Keratinocyte (primary cell): ENCODE measurements at regions not wholly inside any gene's neighbourhood (a gene's known extent, or its start where the extent isn't known, plus 50 kb on each side); places are given as distances from the start of the nearest gene placed in this dataset.

Source experiments
- DNase-seq: peaks from one replicate; pipeline ENCODE4 v3.0.0-alpha.2; 2011; ENCODE audit warnings: low read depth, missing footprints, low spot score
- FAIRE-seq: peaks from 2 replicates; lab custom pipeline; 2011; peaks lifted over from hg19 to GRCh38; lab: Jason Lieb, UNC
- H2AFZ ChIP-seq: 2 replicates; pipeline ENCODE4 v1.6.0; 2012; ENCODE audit warnings: low read length, control low read depth, inconsistent platforms; ENCODE audit not compliant: control insufficient read depth
- H3K27ac ChIP-seq: 2 replicates; pipeline ENCODE4 v1.5.1; 2011; ENCODE audit warnings: low read length; ENCODE audit not compliant: control insufficient read depth, insufficient read depth
- H3K27me3 ChIP-seq: 3 replicates; pipeline ENCODE4 v1.6.0; 2011; ENCODE audit warnings: low read length; ENCODE audit not compliant: control insufficient read depth, insufficient read depth; ENCODE audit errors: extremely low read depth
- H3K36me3 ChIP-seq, 2 experiments: 2 replicates in 1 of 2; 3 replicates in 1 of 2; pipeline ENCODE4 v1.5.1; 2011; ENCODE audit warnings: low read length in 2 of 2, mild to moderate bottlenecking in 1 of 2; ENCODE audit not compliant: control insufficient read depth in 2 of 2, insufficient read depth in 2 of 2; ENCODE audit errors: extremely low read depth in 1 of 2
- H3K4me1 ChIP-seq: 3 replicates; pipeline ENCODE4 v1.5.1; 2011; ENCODE audit warnings: low read length; ENCODE audit not compliant: control insufficient read depth, insufficient read depth; ENCODE audit errors: extremely low read depth
- H3K4me2 ChIP-seq: 3 replicates; pipeline ENCODE4 v1.6.0; 2011; ENCODE audit warnings: low read depth, low read length; ENCODE audit not compliant: control insufficient read depth, insufficient read depth; ENCODE audit errors: extremely low read depth
- H3K4me3 ChIP-seq, 3 experiments: fragments of 200-600 bp in 1 of 3; sonication (generic) in 1 of 3; 2 replicates in 2 of 3; 3 replicates in 1 of 3; pipeline ENCODE4 v1.5.1; 2011 to 2016; ENCODE audit warnings: low read length in 3 of 3, mild to moderate bottlenecking in 3 of 3, control low read depth in 2 of 3, inconsistent platforms in 1 of 3, low read depth in 1 of 3, mixed read lengths in 1 of 3, mixed run types in 1 of 3, moderate library complexity in 1 of 3; ENCODE audit not compliant: control insufficient read depth in 2 of 3, insufficient read depth in 2 of 3; ENCODE audit errors: extremely low read depth in 1 of 3
- H3K79me2 ChIP-seq: 2 replicates; pipeline ENCODE4 v1.6.0; 2012; ENCODE audit warnings: low read length; ENCODE audit not compliant: control insufficient read depth, insufficient read depth
- H3K9ac ChIP-seq: 3 replicates; pipeline ENCODE4 v1.6.0; 2011; ENCODE audit warnings: low read length; ENCODE audit not compliant: control insufficient read depth, insufficient read depth; ENCODE audit errors: extremely low read depth
- H3K9me1 ChIP-seq: 3 replicates; pipeline ENCODE4 v1.6.0; 2011; ENCODE audit warnings: low read length; ENCODE audit not compliant: control insufficient read depth, insufficient read depth; ENCODE audit errors: extremely low read depth
- H3K9me3 ChIP-seq: 2 replicates; pipeline ENCODE4 v1.5.1; 2012; ENCODE audit warnings: low read depth, low read length; ENCODE audit not compliant: control insufficient read depth
- H4K20me1 ChIP-seq: 3 replicates; pipeline ENCODE4 v1.6.0; 2011; ENCODE audit warnings: low read length; ENCODE audit not compliant: control insufficient read depth, insufficient read depth; ENCODE audit errors: extremely low read depth
- EZH2 ChIP-seq: IDR thresholded peaks from one replicate; pipeline ENCODE4 v1.6.1; 2012; ENCODE audit warnings: inconsistent platforms, mild to moderate bottlenecking, low read length, moderate library complexity
- dilution Hi-C: fragments of 300-500 bp; cut with MboI; formaldehyde crosslinking; loops from one replicate; pipeline ENCODE4 v1.7.0; 2020; ENCODE audit warnings: low sequenced_read_pairs; ENCODE audit not compliant: extremely low pct_ligation_motif_present
- TF ChIP-seq, protein P1 (sequence below), 3 experiments: IDR thresholded peaks in 1 of 3; conservative IDR thresholded peaks in 1 of 3; optimal IDR thresholded peaks in 1 of 3; 2 replicates in 2 of 3; 3 replicates in 1 of 3; pipeline versions ENCODE3 to v1.5.1; 2011; ENCODE audit warnings: low read length in 3 of 3, mild to moderate bottlenecking in 3 of 3, moderate library complexity in 2 of 3, control low read depth in 1 of 3, inconsistent platforms in 1 of 3; ENCODE audit not compliant: insufficient read depth in 2 of 3; ENCODE audit errors: extremely low read depth in 1 of 3

DNA sequence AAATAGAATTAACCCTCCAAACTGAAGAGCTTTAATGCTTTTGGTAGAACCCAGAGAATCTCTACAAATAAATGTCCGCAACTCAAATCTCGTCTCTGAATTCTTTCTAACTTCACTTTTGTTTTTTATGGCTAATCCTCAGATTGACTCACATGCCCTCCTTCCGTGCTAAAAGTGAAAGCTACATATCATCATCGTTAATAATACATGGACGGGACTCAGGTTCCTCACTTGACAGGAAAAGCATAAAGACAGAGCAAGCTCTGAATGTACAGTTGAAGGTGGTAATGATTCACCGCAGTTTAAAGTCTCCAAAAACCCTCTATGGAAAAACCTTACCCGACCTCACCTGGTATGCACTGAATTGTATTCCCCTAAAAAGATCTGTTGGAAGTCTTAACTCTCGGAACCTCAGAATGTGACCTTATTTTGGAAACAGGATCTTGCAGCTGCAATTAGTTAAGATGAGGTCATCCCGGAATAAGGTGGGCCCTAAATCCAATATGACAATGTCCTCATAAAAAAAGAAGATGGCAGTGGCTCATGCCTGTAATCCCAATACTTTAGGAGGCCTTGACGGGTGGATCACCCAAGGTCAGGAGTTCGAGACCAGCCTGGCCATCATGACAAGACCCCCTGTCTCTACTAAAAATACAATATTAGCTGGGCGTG is 147.4 kb upstream of the FOXN3 start:
- Histone ChIP-seq H4K20me1 (no peaks in the 10 kb centered on the region), H3K4me1 (no peaks in the 10 kb centered on the region), H3K4me3 (no peak overlapping the region), H3K36me3 (no peaks in the 10 kb centered on the region), H3K9ac (no peak overlapping the region), H3K9me1 (no peaks in the 10 kb centered on the region), H2AFZ (no peak overlapping the region), H3K27ac (no peak overlapping the region), H3K4me2 (no peak overlapping the region), H3K79me2 (no peaks in the 10 kb centered on the region), H3K9me3 (no peaks in the 10 kb centered on the region), H3K27me3 (no peaks in the 10 kb centered on the region)
- no peak for TF ChIP-seq EZH2
- TF ChIP-seq, protein P1, sequence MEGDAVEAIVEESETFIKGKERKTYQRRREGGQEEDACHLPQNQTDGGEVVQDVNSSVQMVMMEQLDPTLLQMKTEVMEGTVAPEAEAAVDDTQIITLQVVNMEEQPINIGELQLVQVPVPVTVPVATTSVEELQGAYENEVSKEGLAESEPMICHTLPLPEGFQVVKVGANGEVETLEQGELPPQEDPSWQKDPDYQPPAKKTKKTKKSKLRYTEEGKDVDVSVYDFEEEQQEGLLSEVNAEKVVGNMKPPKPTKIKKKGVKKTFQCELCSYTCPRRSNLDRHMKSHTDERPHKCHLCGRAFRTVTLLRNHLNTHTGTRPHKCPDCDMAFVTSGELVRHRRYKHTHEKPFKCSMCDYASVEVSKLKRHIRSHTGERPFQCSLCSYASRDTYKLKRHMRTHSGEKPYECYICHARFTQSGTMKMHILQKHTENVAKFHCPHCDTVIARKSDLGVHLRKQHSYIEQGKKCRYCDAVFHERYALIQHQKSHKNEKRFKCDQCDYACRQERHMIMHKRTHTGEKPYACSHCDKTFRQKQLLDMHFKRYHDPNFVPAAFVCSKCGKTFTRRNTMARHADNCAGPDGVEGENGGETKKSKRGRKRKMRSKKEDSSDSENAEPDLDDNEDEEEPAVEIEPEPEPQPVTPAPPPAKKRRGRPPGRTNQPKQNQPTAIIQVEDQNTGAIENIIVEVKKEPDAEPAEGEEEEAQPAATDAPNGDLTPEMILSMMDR (optimal IDR thresholded peaks at IDR 0.05 in 1 of 3, IDR thresholded peaks at IDR 0.05 in 1 of 3, conservative IDR thresholded peaks at IDR 0.05 in 1 of 3; ENCODE audit: extremely low read depth in 1 of 3, insufficient read depth in 2 of 3, low read length in 3 of 3), result no peak
- dilution Hi-C loops, result no loop called here
- DNase-seq, result no peak
- no peak for FAIRE-seq

DNA sequence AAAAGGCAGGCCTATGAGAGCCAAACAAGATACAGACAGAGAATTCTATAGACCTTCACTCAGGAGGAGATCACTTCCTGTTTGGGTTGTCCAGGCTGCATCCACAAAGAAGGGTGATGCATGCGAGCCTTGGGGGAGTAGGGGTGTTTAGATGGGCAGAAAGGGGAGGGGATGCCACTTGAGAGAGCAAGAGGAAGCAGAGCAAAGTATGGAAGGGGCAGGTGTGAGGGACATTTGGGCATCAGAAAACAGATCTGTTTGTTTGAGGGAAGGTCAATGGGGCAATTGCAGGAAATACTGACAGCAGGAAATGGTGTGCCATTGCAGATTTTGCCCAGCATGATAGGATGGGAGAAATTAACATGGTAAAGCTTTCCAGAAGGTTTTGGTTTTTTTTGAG is 146.4 kb upstream of the FOXN3 start:
- dilution Hi-C loops, result no loop called here

More for the DNA sequence above, 146.4 kb upstream of the FOXN3 start:
- Histone ChIP-seq H2AFZ (no peak overlapping the region), H3K9me3 (no peaks in the 10 kb centered on the region), H3K4me1 (no peaks in the 10 kb centered on the region), H3K36me3 (no peaks in the 10 kb centered on the region), H3K9me1 (no peaks in the 10 kb centered on the region), H3K4me2 (no peak overlapping the region), H3K9ac (no peak overlapping the region), H3K27ac (no peak overlapping the region), H3K4me3 (no peak overlapping the region), H4K20me1 (no peaks in the 10 kb centered on the region), H3K79me2 (no peaks in the 10 kb centered on the region), H3K27me3 (no peaks in the 10 kb centered on the region)
- no peak for TF ChIP-seq EZH2
- TF ChIP-seq, protein P1 (optimal IDR thresholded peaks at IDR 0.05 in 1 of 3, IDR thresholded peaks at IDR 0.05 in 1 of 3, conservative IDR thresholded peaks at IDR 0.05 in 1 of 3; ENCODE audit: extremely low read depth in 1 of 3, insufficient read depth in 2 of 3, low read length in 3 of 3), result no peak
- DNase-seq (no peak), FAIRE-seq (no peak)
